Vagina (tissue), 2 donors: ENCODE measurements at regions not wholly inside any gene's neighbourhood (a gene's known extent, or its start where the extent isn't known, plus 50 kb on each side); places are given as distances from the start of the nearest gene placed in this dataset.
"Not testable (repeated sequence)": the region's sequence is repeated elsewhere in the genome, so short reads cannot be mapped to it uniquely, and the experiment has no call there.

Source experiments
- DNase-seq, 2 donors: peaks; one replicate each; pipeline ENCODE4 v3.0.0-alpha.2; 2017; ENCODE audit errors: extremely low spot score in 2 of 2
- H3K27ac ChIP-seq: fragments of 200-600 bp; sonication (generic); one replicate; pipeline ENCODE4 v1.5.1; 2019
- H3K27me3 ChIP-seq: fragments of 200-600 bp; sonication (generic); one replicate; pipeline ENCODE4 v1.5.1; 2019
- H3K36me3 ChIP-seq, 2 donors: fragments of 200-600 bp; sonication (generic); one replicate each; pipeline ENCODE4 v1.5.1; 2017 to 2019
- H3K4me1 ChIP-seq: fragments of 200-600 bp; sonication (generic); one replicate; pipeline ENCODE4 v1.5.1; 2019
- H3K4me3 ChIP-seq, 2 donors: fragments of 200-600 bp; sonication (generic); 1 replicate in 1 of 2; 2 replicates in 1 of 2; pipeline ENCODE4 v1.5.1; 2016 to 2019
- H3K9me3 ChIP-seq: fragments of 200-600 bp; sonication (generic); one replicate; pipeline ENCODE4 v1.5.1; 2019
- CTCF ChIP-seq, 3 experiments: fragments of 450-650 bp in 2 of 3; fragments of 200-600 bp in 1 of 3; sonication (generic) in 1 of 3; IDR thresholded peaks; one replicate each; pipeline ENCODE4 v1.5.1; 2017 to 2019; ENCODE audit warnings: antibody characterized with exemption in 3 of 3, mild to moderate bottlenecking in 2 of 3, moderate library complexity in 2 of 3
- POLR2A ChIP-seq, 2 donors: fragments of 450-650 bp; IDR thresholded peaks; one replicate each; pipeline ENCODE4 v1.6.1; 2017; ENCODE audit warnings: antibody characterized with exemption in 2 of 2, mild to moderate bottlenecking in 2 of 2, moderate library complexity in 2 of 2
- POLR2AphosphoS5 ChIP-seq, 2 donors: sonication (generic); formaldehyde crosslinking; IDR thresholded peaks; one replicate each; pipeline ENCODE4 v1.9.0; 2017; ENCODE audit warnings: antibody characterized with exemption in 2 of 2, mild to moderate bottlenecking in 2 of 2, low read depth in 1 of 2; ENCODE audit not compliant: insufficient read depth in 1 of 2
- intact Hi-C: fragments of 100-400 bp; cut with DNase I; formaldehyde crosslinking; loops from one replicate; pipeline ENCODE4 v1.15.1; 2023

- Histone ChIP-seq H3K36me3 (no peaks in the 10 kb centered on the region), H3K9me3 (no peaks in the 10 kb centered on the region), H3K4me3 (no peak overlapping the region), H3K4me1 (no peaks in the 10 kb centered on the region), H3K27ac (no peak overlapping the region), H3K27me3 (no peaks in the 10 kb centered on the region)
- no peak for TF ChIP-seq POLR2A (IDR thresholded peaks at IDR 0.05)
- TF ChIP-seq CTCF (IDR thresholded peaks at IDR 0.05) = no peak
- TF ChIP-seq POLR2AphosphoS5 (IDR thresholded peaks at IDR 0.05; ENCODE audit: insufficient read depth in 1 of 2, low read depth in 1 of 2) = no peak
- DNase-seq = no peak
- intact Hi-C loops = no loop called here
Observed at GRCh38 chr16:47916266-47916665, 239.5 kb downstream of the ABCC12 start.

GRCh38 chr16:47907109-47907508 lies 248.7 kb downstream of the ABCC12 start:
- Histone ChIP-seq H3K27me3 (no peaks in the 10 kb centered on the region), H3K36me3 (no peaks in the 10 kb centered on the region), H3K4me1 (no peaks in the 10 kb centered on the region), H3K27ac (no peak overlapping the region), H3K9me3 (no peaks in the 10 kb centered on the region), H3K4me3 (no peak overlapping the region)
- intact Hi-C loops = no loop called here
- no peak for TF ChIP-seq CTCF (IDR thresholded peaks at IDR 0.05)
- no peak for TF ChIP-seq POLR2AphosphoS5 (IDR thresholded peaks at IDR 0.05; ENCODE audit: insufficient read depth in 1 of 2, low read depth in 1 of 2)
- no peak for TF ChIP-seq POLR2A (IDR thresholded peaks at IDR 0.05)
- no peak for DNase-seq

GRCh38 chr16:47905771-47906170 lies 250.0 kb downstream of the ABCC12 start:
- H3K27ac ChIP-seq = no peak overlapping the region
- H3K9me3 ChIP-seq = no peaks in the 10 kb centered on the region
- no peak for DNase-seq
- intact Hi-C loops = no loop called here
- TF ChIP-seq CTCF (IDR thresholded peaks at IDR 0.05) (no peak), POLR2AphosphoS5 (IDR thresholded peaks at IDR 0.05; ENCODE audit: insufficient read depth in 1 of 2, low read depth in 1 of 2) (no peak), POLR2A (IDR thresholded peaks at IDR 0.05) (no peak)
- no peak overlapping the region for H3K4me3 ChIP-seq
- no peaks in the 10 kb centered on the region for H3K27me3 ChIP-seq
- H3K36me3 ChIP-seq = no peaks in the 10 kb centered on the region
- no peaks in the 10 kb centered on the region for H3K4me1 ChIP-seq

GRCh38 chr16:47904691-47905090 lies 251.1 kb downstream of the ABCC12 start:
- Histone ChIP-seq H3K9me3 (no peaks in the 10 kb centered on the region), H3K4me3 (no peak overlapping the region), H3K36me3 (no peaks in the 10 kb centered on the region), H3K27me3 (no peaks in the 10 kb centered on the region), H3K4me1 (no peaks in the 10 kb centered on the region), H3K27ac (no peak overlapping the region)
- TF ChIP-seq POLR2A (IDR thresholded peaks at IDR 0.05) (no peak), POLR2AphosphoS5 (IDR thresholded peaks at IDR 0.05; ENCODE audit: insufficient read depth in 1 of 2, low read depth in 1 of 2) (no peak), CTCF (IDR thresholded peaks at IDR 0.05) (no peak)
- intact Hi-C loops = no loop called here
- DNase-seq = no peak

GRCh38 chr16:47903470-47903869 lies 252.3 kb downstream of the ABCC12 start:
- no peak for DNase-seq
- Histone ChIP-seq H3K27ac (no peak overlapping the region), H3K36me3 (no peaks in the 10 kb centered on the region), H3K4me1 (no peaks in the 10 kb centered on the region), H3K9me3 (no peaks in the 10 kb centered on the region), H3K27me3 (no peaks in the 10 kb centered on the region), H3K4me3 (no peak overlapping the region)
- no peak for TF ChIP-seq POLR2AphosphoS5 (IDR thresholded peaks at IDR 0.05; ENCODE audit: insufficient read depth in 1 of 2, low read depth in 1 of 2)
- no peak for TF ChIP-seq CTCF (IDR thresholded peaks at IDR 0.05)
- no peak for TF ChIP-seq POLR2A (IDR thresholded peaks at IDR 0.05)
- intact Hi-C loops = no loop called here

- H3K4me1 ChIP-seq, H3K9me3 ChIP-seq, H3K36me3 ChIP-seq, intact Hi-C loops, H3K4me3 ChIP-seq, H3K27ac ChIP-seq, DNase-seq, H3K27me3 ChIP-seq: not testable (repeated sequence)
Observed at GRCh38 chr16:47897105-47897504, 258.7 kb downstream of the ABCC12 start.
